SIG-M5 (cell line): ENCODE measurements at regions not wholly inside any gene's neighbourhood (a gene's known extent, or its start where the extent isn't known, plus 50 kb on each side); places are given as distances from the start of the nearest gene placed in this dataset.
"Not testable (repeated sequence)": the region's sequence is repeated elsewhere in the genome, so short reads cannot be mapped to it uniquely, and the experiment has no call there.

Experiments used
- DNase-seq: peaks from one replicate; lab custom pipeline; 2025; lab: John Stamatoyannopoulos, UW

GRCh38 chr15:85264614-85265190 lies 115.7 kb upstream of the AKAP13 start:
- not testable (repeated sequence) for DNase-seq

GRCh38 chr15:85267158-85267857 lies 113.1 kb upstream of the AKAP13 start:
- DNase-seq, result not testable (repeated sequence)

GRCh38 chr15:85274315-85275050 lies 105.9 kb upstream of the AKAP13 start:
- no peak for DNase-seq

GRCh38 chr15:85276508-85276907 lies 103.9 kb upstream of the AKAP13 start:
- no peak for DNase-seq

GRCh38 chr15:85276921-85277320 lies 103.5 kb upstream of the AKAP13 start:
- no peak for DNase-seq

GRCh38 chr15:85277847-85278370 lies 102.5 kb upstream of the AKAP13 start:
- no peak for DNase-seq

- no peak for DNase-seq
Observed at GRCh38 chr15:85280203-85280602, 100.2 kb upstream of the AKAP13 start.

GRCh38 chr15:85281293-85281882 lies 99.0 kb upstream of the AKAP13 start:
- DNase-seq, result no peak

GRCh38 chr15:85282504-85283115 lies 97.8 kb upstream of the AKAP13 start:
- DNase-seq, result no peak

- not testable (repeated sequence) for DNase-seq
Observed at GRCh38 chr15:85283815-85284214, 96.6 kb upstream of the AKAP13 start.

GRCh38 chr15:85284497-85284896 lies 95.9 kb upstream of the AKAP13 start:
- DNase-seq, result no peak

GRCh38 chr15:85289677-85290365 lies 90.6 kb upstream of the AKAP13 start:
- no peak for DNase-seq

GRCh38 chr15:85292583-85292982 lies 87.8 kb upstream of the AKAP13 start:
- not testable (repeated sequence) for DNase-seq

GRCh38 chr15:85296615-85297402 lies 83.6 kb upstream of the AKAP13 start:
- no peak for DNase-seq

GRCh38 chr15:85297537-85297936 lies 82.9 kb upstream of the AKAP13 start:
- no peak for DNase-seq

- no peak for DNase-seq
Observed at GRCh38 chr15:85298366-85298765, 82.0 kb upstream of the AKAP13 start.

GRCh38 chr15:85298941-85299340 lies 81.5 kb upstream of the AKAP13 start:
- DNase-seq, result no peak

GRCh38 chr15:85302271-85302670 lies 78.1 kb upstream of the AKAP13 start:
- DNase-seq, result no peak

GRCh38 chr15:85305050-85305449 lies 75.4 kb upstream of the AKAP13 start:
- DNase-seq, result no peak

- DNase-seq, result no peak
Observed at GRCh38 chr15:85306946-85307686, 73.3 kb upstream of the AKAP13 start.
